K562 (cell line): ENCODE measurements at regions not wholly inside any gene's neighbourhood (a gene's known extent, or its start where the extent isn't known, plus 50 kb on each side); places are given as distances from the start of the nearest gene placed in this dataset.
"Not testable (repeated sequence)": the region's sequence is repeated elsewhere in the genome, so short reads cannot be mapped to it uniquely, and the experiment has no call there.

Source experiments
- ATAC-seq: fragments of 200-7000 bp; cut with Tn5 transposase; 3 replicates; pipeline ENCODE4 v1.9.1; 2020; ENCODE audit warnings: moderate library complexity
- BruUV-seq: library from RNA; stranded (reverse); fragments of 400-500 nt; replicated peaks from 2 replicates; lab custom pipeline; 2021; lab: Mats Ljungman, UMichigan
- CTCF ChIA-PET: fragments of 300-600 bp; formaldehyde crosslinking; extraction: SDS; loops from one replicate; lab custom pipeline; 2021; ENCODE audit warnings: low intra/inter-chr PET ratio; lab: Yijun Ruan, JAX
- POLR2A ChIA-PET: fragments of 300-600, 350-650 bp; sonication (Branson Sonifier 250); formaldehyde crosslinking; extraction: SDS; loops from one replicate; lab custom pipeline; 2021; ENCODE audit warnings: antibody characterized with exemption, inconsistent platforms; lab: Yijun Ruan, JAX
- DNase-seq, 4 experiments: peaks; one replicate each; pipeline versions ENCODE4 v3.0.0 to v3.0.0-alpha.2; 2011 to 2018; ENCODE audit warnings: low spot score in 3 of 4, mixed read lengths in 3 of 4; ENCODE audit errors: extremely low read depth in 1 of 4
- FAIRE-seq: peaks from 2 replicates; lab custom pipeline; 2011; peaks lifted over from hg19 to GRCh38; lab: Jason Lieb, UNC
- H2AFZ ChIP-seq: 2 replicates; pipeline ENCODE4 v1.6.0; 2011; ENCODE audit warnings: low read depth, low read length, control low read depth, inconsistent platforms
- H3K27ac ChIP-seq: fragments of 200-600 bp; 3 replicates; pipeline ENCODE4 v1.8.0; 2011; ENCODE audit warnings: low read depth, mild to moderate bottlenecking, control low read depth, inconsistent platforms, low read length, moderate library complexity, mixed read lengths; ENCODE audit errors: extremely low read depth
- H3K27me3 ChIP-seq, 2 experiments: fragments of 300-600 bp in 1 of 2; 2 replicates in 1 of 2; 3 replicates in 1 of 2; pipeline versions ENCODE4 v1.6.0 to v1.8.0; 2011; ENCODE audit warnings: inconsistent platforms in 2 of 2, low read length in 2 of 2, mild to moderate bottlenecking in 1 of 2, mixed read lengths in 1 of 2, moderate library complexity in 1 of 2; ENCODE audit not compliant: control insufficient read depth in 2 of 2, insufficient read depth in 2 of 2
- H3K36me3 ChIP-seq: fragments of 300-600 bp; 3 replicates; pipeline ENCODE4 v1.8.0; 2011; ENCODE audit warnings: mild to moderate bottlenecking, low read length, inconsistent platforms; ENCODE audit not compliant: control insufficient read depth, insufficient read depth
- H3K4me1 ChIP-seq, 2 experiments: fragments of 200-600 bp in 1 of 2; replicated peaks in 1 of 2; 2 replicates in 1 of 2; 3 replicates in 1 of 2; pipeline versions ENCODE4 v1.5.1 to v1.8.0; 2011; ENCODE audit warnings: inconsistent platforms in 2 of 2, low read length in 2 of 2, mild to moderate bottlenecking in 1 of 2, mixed read lengths in 1 of 2, moderate library complexity in 1 of 2; ENCODE audit not compliant: control insufficient read depth in 2 of 2, insufficient read depth in 2 of 2
- H3K4me2 ChIP-seq: 2 replicates; pipeline ENCODE4 v1.6.1; 2011; ENCODE audit warnings: low read length, control low read depth, inconsistent platforms, mixed read lengths; ENCODE audit not compliant: insufficient read depth
- H3K4me3 ChIP-seq: fragments of 200-600 bp; sonication (generic), shearing (Covaris generic); 2 replicates; pipeline ENCODE4 v1.5.1; 2016; ENCODE audit warnings: control low read depth, inconsistent platforms
- H3K79me2 ChIP-seq: fragments of 200-600 bp; 3 replicates; pipeline ENCODE4 v1.8.0; 2011; ENCODE audit warnings: low read length, inconsistent platforms; ENCODE audit not compliant: control insufficient read depth, insufficient read depth
- H3K9ac ChIP-seq, 2 experiments: 2 replicates each; pipeline versions ENCODE4 v1.6.0 to v1.6.1; 2011; ENCODE audit warnings: low read depth in 2 of 2, low read length in 2 of 2, control low read depth in 1 of 2, inconsistent platforms in 1 of 2, mild to moderate bottlenecking in 1 of 2, mixed read lengths in 1 of 2; ENCODE audit not compliant: insufficient read depth in 1 of 2
- H3K9me1 ChIP-seq: one replicate; pipeline ENCODE4 v1.6.0; 2011; ENCODE audit warnings: inconsistent platforms, mild to moderate bottlenecking, low read length, moderate library complexity; ENCODE audit not compliant: control insufficient read depth, insufficient read depth
- H3K9me3 ChIP-seq: replicated peaks from 2 replicates; pipeline ENCODE4 v1.5.1; 2011; ENCODE audit warnings: low read depth, low read length, inconsistent platforms; ENCODE audit not compliant: control insufficient read depth, insufficient read depth
- H4K20me1 ChIP-seq: replicated peaks from 2 replicates; pipeline ENCODE4 v1.6.1; 2011; ENCODE audit warnings: low read length, inconsistent platforms, mixed read lengths; ENCODE audit not compliant: control insufficient read depth, insufficient read depth
- CGGBP1 ChIP-seq: fragments of 250-450 bp; sonication (Bioruptor Pico); IDR thresholded peaks from 2 replicates; pipeline ENCODE4 v1.9.0; 2021; ENCODE audit warnings: mild to moderate bottlenecking
- E4F1 ChIP-seq: fragments of 250-450 bp; sonication (Bioruptor Pico); IDR thresholded peaks from 2 replicates; pipeline ENCODE4 v1.5.0; 2021; ENCODE audit warnings: mild to moderate bottlenecking, borderline replicate concordance
- EP400 ChIP-seq: fragments of 450-650 bp; IDR thresholded peaks from 2 replicates; pipeline ENCODE4 v1.6.1; 2017; ENCODE audit warnings: antibody characterized with exemption, mild to moderate bottlenecking, moderate library complexity
- MAZ ChIP-seq, 2 experiments: fragments of 450-650 bp in 1 of 2; sonication (generic) in 1 of 2; formaldehyde crosslinking; IDR thresholded peaks in 1 of 2; conservative IDR thresholded peaks in 1 of 2; 2 replicates each; pipeline versions ENCODE4 v1.4.0 to v1.5.0; 2020; ENCODE audit warnings: mild to moderate bottlenecking in 1 of 2, missing genetic modification reagents in 1 of 2
- ZBTB2 ChIP-seq: fragments of 450-650 bp; IDR thresholded peaks from 2 replicates; pipeline ENCODE4 v1.6.1; 2016; ENCODE audit warnings: antibody characterized with exemption
- WGBS: fragments of 100-300 bp; shearing (Covaris generic); methylation state at CpG from one replicate; pipeline ENCODE4 v1.1.6; 2016; ENCODE audit warnings: low coverage, mixed read lengths; ENCODE audit not compliant: insufficient coverage; ENCODE audit errors: missing lambda C conversion rate; 5-methylcytosine and 5-hydroxymethylcytosine counted together
- in situ Hi-C: fragments of 300-500 bp; cut with MboI; formaldehyde crosslinking; loops from 4 replicates; pipeline ENCODE4 v1.15.0; 2018; ENCODE audit warnings: inconsistent platforms, mixed read lengths
- intact Hi-C: fragments of 100-400 bp; cut with micrococcal nuclease; formaldehyde crosslinking; loops from 2 replicates; pipeline ENCODE4 v1.14.2; 2022

- no peak for TF ChIP-seq ZBTB2
- TF ChIP-seq, all 486 proteins: peak for 0
These were observed 79.6 kb upstream of the RBPJ start (continued) for GRCh38 chr4:26241179-26241578.

GRCh38 chr4:26242451-26242850 is 78.4 kb upstream of the RBPJ start:
- CTCF ChIA-PET: no interaction called here

GRCh38 chr4:26244138-26244537 is 76.7 kb upstream of the RBPJ start:
- H3K4me1 ChIP-seq, H3K9ac ChIP-seq, H3K9me1 ChIP-seq, H3K4me3 ChIP-seq, H3K4me2 ChIP-seq, H2AFZ ChIP-seq, CTCF ChIA-PET, ATAC-seq, BruUV-seq, H3K27me3 ChIP-seq, POLR2A ChIA-PET, intact Hi-C loops, H3K79me2 ChIP-seq, H3K9me3 ChIP-seq, H3K27ac ChIP-seq, in situ Hi-C loops, FAIRE-seq, DNase-seq, H4K20me1 ChIP-seq, H3K36me3 ChIP-seq: not testable (repeated sequence)
- WGBS: 20% methylated on average over 1 of the region's 1 CpG

More at GRCh38 chr4:26242451-26242850, 78.4 kb upstream of the RBPJ start:
- Histone ChIP-seq H3K27ac (no peak overlapping the region), H3K9me1 (no peaks in the 10 kb centered on the region), H3K4me2 (no peak overlapping the region), H2AFZ (no peak overlapping the region), H3K36me3 (no peaks in the 10 kb centered on the region), H3K9me3 (no peaks in the 10 kb centered on the region), H3K9ac (no peak overlapping the region), H4K20me1 (no peaks in the 10 kb centered on the region), H3K27me3 (peaks cover 8 to 17% of the 10 kb centered on the region in 2 experiments; a peak in 4 of 5 replicates), H3K4me3 (no peak overlapping the region), H3K4me1 (no peaks in the 10 kb centered on the region), H3K79me2 (no peaks in the 10 kb centered on the region)
- BruUV-seq: no TSS peak
- in situ Hi-C loops (no loop called here), intact Hi-C loops (no loop called here)
- TF ChIP-seq CGGBP1 (CRISPR knock-in tag): no peak
- no peak for TF ChIP-seq E4F1
- TF ChIP-seq MAZ (CRISPR knock-in tag; conservative IDR thresholded peaks at IDR 0.05 in 1 of 2, IDR thresholded peaks at IDR 0.05 in 1 of 2): no peak
- no peak for TF ChIP-seq EP400
- POLR2A ChIA-PET: no interaction called here
- FAIRE-seq (no peak), ATAC-seq (no peak), DNase-seq (no peak)
